Erythroblast (primary cell): ENCODE measurements at regions not wholly inside any gene's neighbourhood (a gene's known extent, or its start where the extent isn't known, plus 50 kb on each side); places are given as distances from the start of the nearest gene placed in this dataset.

Source experiments
- GATA1 ChIP-seq: IDR thresholded peaks from 2 replicates; pipeline ENCODE4 v1.6.1; 2011; ENCODE audit warnings: low read depth, mild to moderate bottlenecking, control low read depth, low read length, moderate library complexity
- POLR2A ChIP-seq: IDR thresholded peaks from 2 replicates; pipeline ENCODE4 v1.6.1; 2011; ENCODE audit warnings: mild to moderate bottlenecking, low read length

DNA sequence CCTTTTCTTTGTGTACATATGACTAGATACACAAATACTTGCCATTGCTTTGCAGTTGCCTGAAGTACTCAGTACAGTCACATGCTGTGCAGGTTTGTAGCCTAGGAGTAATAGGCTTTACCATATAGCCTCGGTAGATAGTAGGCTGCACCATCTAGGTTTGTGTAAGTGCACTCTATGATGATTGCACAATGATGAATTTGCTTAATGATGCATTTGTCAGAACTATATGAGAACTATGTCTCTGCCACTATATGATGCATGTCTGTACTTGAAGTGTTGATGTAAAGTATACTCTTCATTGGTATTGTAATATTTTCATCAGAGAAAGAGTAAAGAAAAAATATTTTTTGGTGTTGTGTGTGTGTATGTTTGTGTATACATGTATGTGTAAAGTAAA lies 1030.7 kb downstream of the NLGN4Y start:
- no peak for TF ChIP-seq POLR2A
- TF ChIP-seq GATA1 = no peak
